Neural cell (in vitro differentiated cells): ENCODE measurements at regions not wholly inside any gene's neighbourhood (a gene's known extent, or its start where the extent isn't known, plus 50 kb on each side); places are given as distances from the start of the nearest gene placed in this dataset.

Experiments used
- CTCF ChIP-seq: fragments of 450-650 bp; IDR thresholded peaks from 2 replicates; pipeline ENCODE4 v1.5.1; 2014; ENCODE audit warnings: antibody characterized with exemption, mild to moderate bottlenecking, moderate library complexity; ENCODE audit not compliant: poor library complexity, severe bottlenecking
- EP300 ChIP-seq: fragments of 450-650 bp; conservative IDR thresholded peaks from 2 replicates; pipeline ENCODE4 v1.6.1; 2014; ENCODE audit warnings: antibody characterized with exemption, mild to moderate bottlenecking, moderate library complexity; ENCODE audit not compliant: poor library complexity, severe bottlenecking
- POLR2AphosphoS5 ChIP-seq: IDR thresholded peaks from 2 replicates; pipeline ENCODE4 v1.6.1; 2012
- SMC3 ChIP-seq: fragments of 450-650 bp; conservative IDR thresholded peaks from 2 replicates; pipeline ENCODE4 v1.6.1; 2014; ENCODE audit warnings: antibody characterized with exemption, mild to moderate bottlenecking, moderate library complexity; ENCODE audit not compliant: poor library complexity
- TAF1 ChIP-seq: IDR thresholded peaks from 2 replicates; pipeline ENCODE4 v1.6.1; 2012; ENCODE audit warnings: low read depth

GRCh38 chr5:124519396-124519795 is 227.0 kb downstream of the ZNF608 start:
- TF ChIP-seq CTCF (no peak), SMC3 (no peak), EP300 (no peak), TAF1 (no peak), POLR2AphosphoS5 (no peak)
